Amygdala (tissue), 56 donors: ENCODE measurements at regions not wholly inside any gene's neighbourhood (a gene's known extent, or its start where the extent isn't known, plus 50 kb on each side); places are given as distances from the start of the nearest gene placed in this dataset.
"Not testable (repeated sequence)": the region's sequence is repeated elsewhere in the genome, so short reads cannot be mapped to it uniquely, and the experiment has no call there.

Experiments used
- DNase-seq, 56 donors: peaks; one replicate each; lab custom pipeline; 2025; lab: John Stamatoyannopoulos, UW

- no peak for DNase-seq
These were observed 108.8 kb downstream of the TNFSF18 start for GRCh38 chr1:172941945-172942344.

GRCh38 chr1:172943138-172943537 lies 107.6 kb downstream of the TNFSF18 start:
- not testable (repeated sequence) for DNase-seq

GRCh38 chr1:172944931-172945330 lies 105.8 kb downstream of the TNFSF18 start:
- DNase-seq: no peak

- DNase-seq: no peak
These were observed 103.8 kb downstream of the TNFSF18 start for GRCh38 chr1:172946814-172947507.

- DNase-seq: no peak
These were observed 102.3 kb downstream of the TNFSF18 start for GRCh38 chr1:172948457-172948856.

GRCh38 chr1:172949096-172949495 lies 101.6 kb downstream of the TNFSF18 start:
- DNase-seq: no peak

GRCh38 chr1:172950528-172950927 lies 100.2 kb downstream of the TNFSF18 start:
- DNase-seq: no peak

GRCh38 chr1:172951730-172952365 lies 98.9 kb downstream of the TNFSF18 start:
- DNase-seq: no peak

GRCh38 chr1:172952516-172952915 lies 98.2 kb downstream of the TNFSF18 start:
- no peak for DNase-seq

GRCh38 chr1:172954476-172955150 lies 96.1 kb downstream of the TNFSF18 start:
- DNase-seq: no peak

GRCh38 chr1:172955161-172955815 lies 95.5 kb downstream of the TNFSF18 start:
- no peak for DNase-seq

- DNase-seq: no peak
These were observed 93.9 kb downstream of the TNFSF18 start for GRCh38 chr1:172956871-172957270.

GRCh38 chr1:172957491-172957890 lies 93.2 kb downstream of the TNFSF18 start:
- no peak for DNase-seq

- DNase-seq: no peak
These were observed 91.2 kb downstream of the TNFSF18 start for GRCh38 chr1:172959571-172959970.

GRCh38 chr1:172960019-172960418 lies 90.7 kb downstream of the TNFSF18 start:
- no peak for DNase-seq

GRCh38 chr1:172960454-172961208 lies 90.1 kb downstream of the TNFSF18 start:
- peak in 1 of 56 donors; percentile 2 for DNase-seq

- DNase-seq: no peak
These were observed 85.9 kb downstream of the TNFSF18 start for GRCh38 chr1:172964864-172965263.

GRCh38 chr1:172966844-172967540 lies 83.7 kb downstream of the TNFSF18 start:
- DNase-seq: no peak

GRCh38 chr1:172967936-172968335 lies 82.8 kb downstream of the TNFSF18 start:
- no peak for DNase-seq

- no peak for DNase-seq
These were observed 81.1 kb downstream of the TNFSF18 start for GRCh38 chr1:172969611-172970010.
